ENCODE measurements at regions not wholly inside any gene's neighbourhood (a gene's known extent, or its start where the extent isn't known, plus 50 kb on each side); places are given as distances from the start of the nearest gene placed in this dataset.

DNA sequence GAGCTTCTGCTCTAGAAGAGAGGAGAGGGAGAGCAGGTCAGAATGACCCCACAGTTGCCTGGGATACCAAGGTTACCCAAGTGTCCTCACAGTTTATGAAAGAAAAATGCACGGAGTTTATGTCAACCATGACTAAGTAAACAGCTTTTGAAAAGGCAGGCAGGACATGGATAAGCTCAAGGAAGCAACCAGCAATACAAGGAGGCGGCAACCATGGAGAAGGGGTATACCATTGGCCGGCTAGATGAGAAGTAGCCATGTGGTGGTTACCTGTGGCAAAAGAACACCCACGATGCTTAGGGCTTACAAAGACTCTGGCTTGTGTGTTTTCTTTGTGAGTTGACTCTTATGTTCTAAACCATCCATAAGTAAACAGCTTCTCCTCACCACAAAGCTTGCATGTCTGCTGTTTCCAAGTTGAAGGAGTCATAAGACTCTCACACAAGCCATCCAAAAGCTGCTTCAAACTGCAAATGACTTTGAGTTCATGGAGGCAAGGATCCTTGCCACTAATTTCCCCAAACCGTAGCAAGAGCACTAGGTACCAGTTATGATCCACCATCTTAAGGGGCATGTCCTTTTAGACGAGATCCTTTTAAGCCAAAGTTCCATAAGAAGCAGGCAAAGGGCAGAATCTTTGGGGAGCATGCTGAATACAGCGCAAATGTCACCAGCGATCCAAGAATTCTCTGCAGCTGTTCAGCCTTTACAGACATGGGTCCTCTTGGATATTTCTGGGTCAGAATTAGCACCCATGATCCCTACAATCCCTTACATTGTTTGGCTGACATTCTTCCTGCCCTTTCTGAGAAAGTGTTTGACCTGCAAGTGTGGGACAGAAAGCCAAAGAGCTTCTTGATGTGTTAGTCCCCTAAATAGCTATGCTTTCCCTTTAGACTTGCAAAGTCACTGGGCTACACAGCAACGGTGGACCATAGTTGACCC is 74.8 kb upstream of the IPO5 start:
- WGBS, 5 donors, result 68 to 88% (median 85%) methylated on average over 9 of the region's 9 CpGs
- Histone ChIP-seq H3K4me3 (no peak overlapping the region), H3K27me3 (replicated peaks in 1 of 7) (peaks cover 0 to 10% (median 0%) of the 10 kb centered on the region in 7 donors), H3K9me3 (no peaks in the 10 kb centered on the region), H3K36me3 (no peaks in the 10 kb centered on the region), H3K4me1 (no peaks in the 10 kb centered on the region), H3K27ac (no peak overlapping the region)
- intact Hi-C loops (cut with DNase I; ENCODE audit: low total_unique reads), result no loop called here
- TF ChIP-seq, protein P1, sequence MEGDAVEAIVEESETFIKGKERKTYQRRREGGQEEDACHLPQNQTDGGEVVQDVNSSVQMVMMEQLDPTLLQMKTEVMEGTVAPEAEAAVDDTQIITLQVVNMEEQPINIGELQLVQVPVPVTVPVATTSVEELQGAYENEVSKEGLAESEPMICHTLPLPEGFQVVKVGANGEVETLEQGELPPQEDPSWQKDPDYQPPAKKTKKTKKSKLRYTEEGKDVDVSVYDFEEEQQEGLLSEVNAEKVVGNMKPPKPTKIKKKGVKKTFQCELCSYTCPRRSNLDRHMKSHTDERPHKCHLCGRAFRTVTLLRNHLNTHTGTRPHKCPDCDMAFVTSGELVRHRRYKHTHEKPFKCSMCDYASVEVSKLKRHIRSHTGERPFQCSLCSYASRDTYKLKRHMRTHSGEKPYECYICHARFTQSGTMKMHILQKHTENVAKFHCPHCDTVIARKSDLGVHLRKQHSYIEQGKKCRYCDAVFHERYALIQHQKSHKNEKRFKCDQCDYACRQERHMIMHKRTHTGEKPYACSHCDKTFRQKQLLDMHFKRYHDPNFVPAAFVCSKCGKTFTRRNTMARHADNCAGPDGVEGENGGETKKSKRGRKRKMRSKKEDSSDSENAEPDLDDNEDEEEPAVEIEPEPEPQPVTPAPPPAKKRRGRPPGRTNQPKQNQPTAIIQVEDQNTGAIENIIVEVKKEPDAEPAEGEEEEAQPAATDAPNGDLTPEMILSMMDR (IDR thresholded peaks at IDR 0.05 in 8 of 11, conservative IDR thresholded peaks at IDR 0.05 in 3 of 11), result no peak
- TF ChIP-seq POLR2AphosphoS5 (IDR thresholded peaks at IDR 0.05) (no peak), POLR2A (IDR thresholded peaks at IDR 0.05) (no peak)
- no peak for DNase-seq

DNA sequence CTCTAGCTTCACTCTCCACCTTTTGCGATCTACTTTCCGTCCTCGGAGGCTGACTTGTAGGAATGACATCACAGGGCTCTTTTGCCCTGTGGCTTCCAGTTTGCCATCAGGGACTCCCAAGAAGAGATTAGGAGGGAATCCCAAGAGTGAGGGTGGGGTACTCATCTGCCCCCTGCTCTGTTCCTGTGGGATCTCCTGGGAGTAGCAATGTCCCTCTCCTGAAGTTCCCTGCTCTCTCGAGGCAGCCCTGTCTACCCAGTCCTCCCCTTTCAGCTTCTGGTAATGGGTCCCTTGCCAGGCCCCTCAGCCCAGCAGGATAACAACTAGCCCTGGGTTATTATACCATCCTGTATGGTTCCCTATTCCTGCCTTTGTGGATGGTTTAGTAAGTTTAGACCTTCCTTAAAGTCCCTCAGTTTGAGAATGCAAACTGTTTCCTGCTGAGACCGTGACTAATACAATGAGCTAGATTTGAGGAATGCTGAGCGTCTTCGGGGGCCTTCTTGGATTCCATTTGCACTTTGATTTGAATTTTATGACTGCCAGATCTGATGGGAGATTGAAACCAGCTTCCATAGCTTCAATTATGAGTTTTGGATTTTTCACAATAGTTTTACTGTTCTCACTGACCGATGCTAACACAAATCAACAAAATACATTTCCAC is 73.7 kb upstream of the IPO5 start:
- H3K27me3 ChIP-seq (replicated peaks in 1 of 7), result peaks cover 0 to 15% (median 0%) of the 10 kb centered on the region in 7 donors
- H3K36me3 ChIP-seq, result no peaks in the 10 kb centered on the region
- no peaks in the 10 kb centered on the region for H3K9me3 ChIP-seq
- WGBS, 5 donors, result 70 to 82% (median 75%) methylated on average over 8 of the region's 8 CpGs
- intact Hi-C loops (cut with DNase I; ENCODE audit: low total_unique reads), result no loop called here
- H3K4me3 ChIP-seq, result no peak overlapping the region
- no peaks in the 10 kb centered on the region for H3K4me1 ChIP-seq
- H3K27ac ChIP-seq, result no peak overlapping the region
- no peak for TF ChIP-seq POLR2AphosphoS5 (IDR thresholded peaks at IDR 0.05)
- TF ChIP-seq, protein P1 (IDR thresholded peaks at IDR 0.05 in 8 of 11, conservative IDR thresholded peaks at IDR 0.05 in 3 of 11), result no peak
- no peak for TF ChIP-seq POLR2A (IDR thresholded peaks at IDR 0.05)
- no peak for DNase-seq

DNA sequence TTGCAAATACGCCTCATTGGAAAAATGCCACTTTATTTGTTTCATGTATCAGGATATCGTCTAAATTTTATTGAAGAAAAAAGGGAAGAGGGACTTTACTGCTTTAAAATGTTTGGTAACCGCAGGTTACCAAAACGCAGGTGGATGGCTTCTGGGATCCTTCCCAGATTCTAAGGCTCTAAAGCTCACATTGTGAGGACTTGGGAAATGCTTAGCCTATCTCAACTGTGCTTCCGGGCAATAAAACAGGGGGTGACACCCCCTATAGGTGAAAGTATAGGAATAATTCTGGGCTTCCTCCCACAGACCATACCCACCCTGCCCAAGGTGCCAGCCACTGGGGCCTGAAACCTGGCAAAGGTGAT is 73.2 kb upstream of the IPO5 start:
- Histone ChIP-seq H3K9me3 (no peaks in the 10 kb centered on the region), H3K4me1 (no peaks in the 10 kb centered on the region), H3K27ac (no peak overlapping the region), H3K36me3 (no peaks in the 10 kb centered on the region), H3K4me3 (no peak overlapping the region), H3K27me3 (replicated peaks in 1 of 7) (peaks cover 0 to 11% (median 0%) of the 10 kb centered on the region in 7 donors)
- intact Hi-C loops (cut with DNase I; ENCODE audit: low total_unique reads), result no loop called here
- no peak for TF ChIP-seq POLR2AphosphoS5 (IDR thresholded peaks at IDR 0.05)
- TF ChIP-seq, protein P1 (IDR thresholded peaks at IDR 0.05 in 8 of 11, conservative IDR thresholded peaks at IDR 0.05 in 3 of 11), result no peak
- 81 to 94% (median 93%) methylated on average over 5 of the region's 5 CpGs for WGBS, 5 donors
- DNase-seq, result no peak

DNA sequence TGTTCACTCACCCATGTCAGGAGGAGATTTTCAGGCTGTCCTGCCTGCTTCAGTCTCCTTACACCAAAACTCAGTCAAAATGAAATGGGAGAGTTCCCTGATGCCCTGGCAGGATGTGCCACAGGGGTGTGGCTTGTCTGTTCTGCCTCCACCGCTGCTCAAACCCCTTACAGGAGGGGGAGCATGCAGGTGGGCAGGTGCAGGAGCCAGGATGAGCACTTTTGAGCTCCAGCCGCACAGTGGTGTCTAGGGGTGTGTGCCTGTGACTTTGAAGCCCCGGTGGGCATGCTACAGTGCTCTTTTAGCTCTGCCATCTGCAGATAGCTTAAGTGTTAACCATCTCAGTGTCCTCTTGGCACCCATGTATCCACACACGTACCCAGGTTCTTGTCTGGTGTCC is 71.9 kb upstream of the IPO5 start:
- Histone ChIP-seq H3K36me3 (no peaks in the 10 kb centered on the region), H3K9me3 (no peaks in the 10 kb centered on the region), H3K27me3 (replicated peaks in 1 of 7) (peaks cover 0 to 6% (median 0%) of the 10 kb centered on the region in 7 donors), H3K4me1 (no peaks in the 10 kb centered on the region), H3K27ac (no peak overlapping the region), H3K4me3 (no peak overlapping the region)
- intact Hi-C loops (cut with DNase I; ENCODE audit: low total_unique reads), result no loop called here
- 80 to 90% (median 87%) methylated on average over 3 to 4 of the region's 4 CpGs for WGBS, 5 donors
- no peak for TF ChIP-seq POLR2AphosphoS5 (IDR thresholded peaks at IDR 0.05)
- no peak for TF ChIP-seq POLR2A (IDR thresholded peaks at IDR 0.05)
- TF ChIP-seq, protein P1 (IDR thresholded peaks at IDR 0.05 in 8 of 11, conservative IDR thresholded peaks at IDR 0.05 in 3 of 11), result no peak
- DNase-seq, result no peak
